Ishikawa (cell line): ENCODE measurements at regions not wholly inside any gene's neighbourhood (a gene's known extent, or its start where the extent isn't known, plus 50 kb on each side); places are given as distances from the start of the nearest gene placed in this dataset.

Experiments used
- CEBPB ChIP-seq: IDR thresholded peaks from 2 replicates; pipeline ENCODE4 v1.6.1; 2012
- CREB1 ChIP-seq: IDR thresholded peaks from 2 replicates; pipeline ENCODE4 v1.6.1; 2012; ENCODE audit warnings: low read depth
- EP300 ChIP-seq: IDR thresholded peaks from 2 replicates; pipeline ENCODE4 v1.6.1; 2012; ENCODE audit warnings: borderline replicate concordance
- TCF12 ChIP-seq: IDR thresholded peaks from 2 replicates; pipeline ENCODE4 v1.6.1; 2012; ENCODE audit warnings: low read depth
- YY1 ChIP-seq: IDR thresholded peaks from 2 replicates; pipeline ENCODE4 v1.6.1; 2012; ENCODE audit warnings: low read depth
- TF ChIP-seq, protein P1 (sequence below): IDR thresholded peaks from 2 replicates; pipeline ENCODE4 v1.6.1; 2012; ENCODE audit warnings: low read depth, mild to moderate bottlenecking
- TF ChIP-seq, protein P2 (sequence below): IDR thresholded peaks from 2 replicates; pipeline ENCODE4 v1.6.1; 2012
- TF ChIP-seq, protein P3 (sequence below): IDR thresholded peaks from 2 replicates; pipeline ENCODE4 v1.6.1; 2012

DNA sequence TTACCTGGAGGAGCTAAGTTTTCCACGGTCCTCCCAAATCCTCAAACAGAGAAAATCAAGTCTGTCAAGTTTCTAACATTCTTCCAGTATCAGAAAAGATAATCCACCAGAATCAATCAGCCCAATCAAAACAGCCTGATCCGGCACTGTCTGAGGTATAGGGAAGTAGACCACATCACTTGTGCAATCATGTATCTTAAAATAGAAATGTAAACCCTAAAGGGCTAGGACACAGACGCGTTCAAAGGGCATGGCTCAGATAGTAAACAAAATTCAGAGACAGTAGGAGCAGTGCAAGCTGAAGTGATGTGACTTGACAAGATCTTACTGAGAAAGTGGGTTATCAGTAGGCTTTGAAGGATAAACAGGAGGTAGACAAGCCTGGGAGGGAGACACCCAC lies 252.4 kb upstream of the DAPK1 start:
- TF ChIP-seq CEBPB (no peak), YY1 (no peak), TCF12 (no peak), EP300 (no peak), CREB1 (no peak)
- TF ChIP-seq, protein P1, sequence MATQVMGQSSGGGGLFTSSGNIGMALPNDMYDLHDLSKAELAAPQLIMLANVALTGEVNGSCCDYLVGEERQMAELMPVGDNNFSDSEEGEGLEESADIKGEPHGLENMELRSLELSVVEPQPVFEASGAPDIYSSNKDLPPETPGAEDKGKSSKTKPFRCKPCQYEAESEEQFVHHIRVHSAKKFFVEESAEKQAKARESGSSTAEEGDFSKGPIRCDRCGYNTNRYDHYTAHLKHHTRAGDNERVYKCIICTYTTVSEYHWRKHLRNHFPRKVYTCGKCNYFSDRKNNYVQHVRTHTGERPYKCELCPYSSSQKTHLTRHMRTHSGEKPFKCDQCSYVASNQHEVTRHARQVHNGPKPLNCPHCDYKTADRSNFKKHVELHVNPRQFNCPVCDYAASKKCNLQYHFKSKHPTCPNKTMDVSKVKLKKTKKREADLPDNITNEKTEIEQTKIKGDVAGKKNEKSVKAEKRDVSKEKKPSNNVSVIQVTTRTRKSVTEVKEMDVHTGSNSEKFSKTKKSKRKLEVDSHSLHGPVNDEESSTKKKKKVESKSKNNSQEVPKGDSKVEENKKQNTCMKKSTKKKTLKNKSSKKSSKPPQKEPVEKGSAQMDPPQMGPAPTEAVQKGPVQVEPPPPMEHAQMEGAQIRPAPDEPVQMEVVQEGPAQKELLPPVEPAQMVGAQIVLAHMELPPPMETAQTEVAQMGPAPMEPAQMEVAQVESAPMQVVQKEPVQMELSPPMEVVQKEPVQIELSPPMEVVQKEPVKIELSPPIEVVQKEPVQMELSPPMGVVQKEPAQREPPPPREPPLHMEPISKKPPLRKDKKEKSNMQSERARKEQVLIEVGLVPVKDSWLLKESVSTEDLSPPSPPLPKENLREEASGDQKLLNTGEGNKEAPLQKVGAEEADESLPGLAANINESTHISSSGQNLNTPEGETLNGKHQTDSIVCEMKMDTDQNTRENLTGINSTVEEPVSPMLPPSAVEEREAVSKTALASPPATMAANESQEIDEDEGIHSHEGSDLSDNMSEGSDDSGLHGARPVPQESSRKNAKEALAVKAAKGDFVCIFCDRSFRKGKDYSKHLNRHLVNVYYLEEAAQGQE: no peak
- TF ChIP-seq, protein P2, sequence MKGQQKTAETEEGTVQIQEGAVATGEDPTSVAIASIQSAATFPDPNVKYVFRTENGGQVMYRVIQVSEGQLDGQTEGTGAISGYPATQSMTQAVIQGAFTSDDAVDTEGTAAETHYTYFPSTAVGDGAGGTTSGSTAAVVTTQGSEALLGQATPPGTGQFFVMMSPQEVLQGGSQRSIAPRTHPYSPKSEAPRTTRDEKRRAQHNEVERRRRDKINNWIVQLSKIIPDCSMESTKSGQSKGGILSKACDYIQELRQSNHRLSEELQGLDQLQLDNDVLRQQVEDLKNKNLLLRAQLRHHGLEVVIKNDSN: no peak
- TF ChIP-seq, protein P3, sequence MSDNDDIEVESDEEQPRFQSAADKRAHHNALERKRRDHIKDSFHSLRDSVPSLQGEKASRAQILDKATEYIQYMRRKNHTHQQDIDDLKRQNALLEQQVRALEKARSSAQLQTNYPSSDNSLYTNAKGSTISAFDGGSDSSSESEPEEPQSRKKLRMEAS: no peak
